Upper lobe of left lung (tissue), 6 donors: ENCODE measurements at regions not wholly inside any gene's neighbourhood (a gene's known extent, or its start where the extent isn't known, plus 50 kb on each side); places are given as distances from the start of the nearest gene placed in this dataset.
A peak's percentile ranks its signal among the peaks of the same experiment; 100 is the strongest.
"Not testable (repeated sequence)": the region's sequence is repeated elsewhere in the genome, so short reads cannot be mapped to it uniquely, and the experiment has no call there.

Experiments used
- ATAC-seq, 2 donors: fragments of 200-7000 bp; cut with Tn5 transposase; one replicate each; pipeline ENCODE4 v1.9.1; 2022; ENCODE audit warnings: mild to moderate bottlenecking in 2 of 2, moderate library complexity in 2 of 2; ENCODE audit not compliant: low FRiP score in 2 of 2
- DNase-seq, 2 donors: peaks; one replicate each; pipeline ENCODE4 v3.0.0-alpha.2; 2019 to 2020
- H3K27ac ChIP-seq, 4 donors: fragments of 200-600 bp; sonication (generic); one replicate each; pipeline ENCODE4 v1.5.1; 2016 to 2019
- H3K27me3 ChIP-seq, 4 donors: fragments of 200-600 bp; sonication (generic); one replicate each; pipeline ENCODE4 v1.5.1; 2017 to 2019
- H3K36me3 ChIP-seq, 4 donors: fragments of 200-600 bp; sonication (generic); one replicate each; pipeline ENCODE4 v1.5.1; 2016 to 2019
- H3K4me1 ChIP-seq, 4 donors: fragments of 200-600 bp; sonication (generic); one replicate each; pipeline ENCODE4 v1.5.1; 2018 to 2019
- H3K4me3 ChIP-seq, 4 donors: fragments of 200-600 bp; sonication (generic); one replicate each; pipeline ENCODE4 v1.5.1; 2017 to 2019; ENCODE audit warnings: mild to moderate bottlenecking in 2 of 4, moderate library complexity in 1 of 4
- H3K9me3 ChIP-seq, 4 donors: fragments of 200-600 bp; sonication (generic); one replicate each; pipeline ENCODE4 v1.5.1; 2018 to 2019
- EP300 ChIP-seq, 4 donors: sonication (generic); formaldehyde crosslinking; IDR thresholded peaks; one replicate each; pipeline ENCODE4 v1.5.1; 2017; ENCODE audit warnings: antibody characterized with exemption in 4 of 4, control low read depth in 2 of 4
- POLR2A ChIP-seq, 4 donors: fragments of 450-650 bp; IDR thresholded peaks; one replicate each; pipeline ENCODE4 v1.5.1; 2016 to 2017; ENCODE audit warnings: antibody characterized with exemption in 4 of 4, mild to moderate bottlenecking in 2 of 4
- POLR2AphosphoS5 ChIP-seq, 2 donors: sonication (generic); formaldehyde crosslinking; IDR thresholded peaks; one replicate each; pipeline ENCODE4 v1.5.1; 2017; ENCODE audit warnings: antibody characterized with exemption in 2 of 2
- WGBS, 2 donors: methylation state at CpG; one replicate each; pipeline ENCODE4 v1.1.5; 2017 to 2018; 5-methylcytosine and 5-hydroxymethylcytosine counted together
- TF ChIP-seq, protein P1 (sequence below), 6 experiments: fragments of 450-650 bp in 4 of 6; fragments of 200-600 bp in 2 of 6; sonication (generic) in 2 of 6; IDR thresholded peaks; one replicate each; pipeline ENCODE4 v1.5.1; 2016 to 2019; ENCODE audit warnings: antibody characterized with exemption in 6 of 6
- donor health status: DM: no; HTN: no; CAD: no; lungs with moderate emphysema.
- donor health status: DM: no; HTN: yes; CAD: no; lungs with severe emphysema.

- DNase-seq (no peak), ATAC-seq (no peak)
- TF ChIP-seq, protein P1, sequence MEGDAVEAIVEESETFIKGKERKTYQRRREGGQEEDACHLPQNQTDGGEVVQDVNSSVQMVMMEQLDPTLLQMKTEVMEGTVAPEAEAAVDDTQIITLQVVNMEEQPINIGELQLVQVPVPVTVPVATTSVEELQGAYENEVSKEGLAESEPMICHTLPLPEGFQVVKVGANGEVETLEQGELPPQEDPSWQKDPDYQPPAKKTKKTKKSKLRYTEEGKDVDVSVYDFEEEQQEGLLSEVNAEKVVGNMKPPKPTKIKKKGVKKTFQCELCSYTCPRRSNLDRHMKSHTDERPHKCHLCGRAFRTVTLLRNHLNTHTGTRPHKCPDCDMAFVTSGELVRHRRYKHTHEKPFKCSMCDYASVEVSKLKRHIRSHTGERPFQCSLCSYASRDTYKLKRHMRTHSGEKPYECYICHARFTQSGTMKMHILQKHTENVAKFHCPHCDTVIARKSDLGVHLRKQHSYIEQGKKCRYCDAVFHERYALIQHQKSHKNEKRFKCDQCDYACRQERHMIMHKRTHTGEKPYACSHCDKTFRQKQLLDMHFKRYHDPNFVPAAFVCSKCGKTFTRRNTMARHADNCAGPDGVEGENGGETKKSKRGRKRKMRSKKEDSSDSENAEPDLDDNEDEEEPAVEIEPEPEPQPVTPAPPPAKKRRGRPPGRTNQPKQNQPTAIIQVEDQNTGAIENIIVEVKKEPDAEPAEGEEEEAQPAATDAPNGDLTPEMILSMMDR (IDR thresholded peaks at IDR 0.05) = no peak
- no peak for TF ChIP-seq EP300 (IDR thresholded peaks at IDR 0.05)
- TF ChIP-seq POLR2AphosphoS5 (IDR thresholded peaks at IDR 0.05) = no peak
- TF ChIP-seq POLR2A (IDR thresholded peaks at IDR 0.05) = no peak
- Histone ChIP-seq H3K27ac (no peak overlapping the region), H3K36me3 (no peaks in the 10 kb centered on the region), H3K4me3 (no peak overlapping the region), H3K27me3 (no peaks in the 10 kb centered on the region), H3K4me1 (no peaks in the 10 kb centered on the region), H3K9me3 (no peaks in the 10 kb centered on the region)
- WGBS, 2 donors = 81 to 83% methylated on average over 6 of the region's 6 CpGs
Measured at GRCh38 chr20:39961637-39962244, 727.3 kb downstream of the MAFB start.

DNA sequence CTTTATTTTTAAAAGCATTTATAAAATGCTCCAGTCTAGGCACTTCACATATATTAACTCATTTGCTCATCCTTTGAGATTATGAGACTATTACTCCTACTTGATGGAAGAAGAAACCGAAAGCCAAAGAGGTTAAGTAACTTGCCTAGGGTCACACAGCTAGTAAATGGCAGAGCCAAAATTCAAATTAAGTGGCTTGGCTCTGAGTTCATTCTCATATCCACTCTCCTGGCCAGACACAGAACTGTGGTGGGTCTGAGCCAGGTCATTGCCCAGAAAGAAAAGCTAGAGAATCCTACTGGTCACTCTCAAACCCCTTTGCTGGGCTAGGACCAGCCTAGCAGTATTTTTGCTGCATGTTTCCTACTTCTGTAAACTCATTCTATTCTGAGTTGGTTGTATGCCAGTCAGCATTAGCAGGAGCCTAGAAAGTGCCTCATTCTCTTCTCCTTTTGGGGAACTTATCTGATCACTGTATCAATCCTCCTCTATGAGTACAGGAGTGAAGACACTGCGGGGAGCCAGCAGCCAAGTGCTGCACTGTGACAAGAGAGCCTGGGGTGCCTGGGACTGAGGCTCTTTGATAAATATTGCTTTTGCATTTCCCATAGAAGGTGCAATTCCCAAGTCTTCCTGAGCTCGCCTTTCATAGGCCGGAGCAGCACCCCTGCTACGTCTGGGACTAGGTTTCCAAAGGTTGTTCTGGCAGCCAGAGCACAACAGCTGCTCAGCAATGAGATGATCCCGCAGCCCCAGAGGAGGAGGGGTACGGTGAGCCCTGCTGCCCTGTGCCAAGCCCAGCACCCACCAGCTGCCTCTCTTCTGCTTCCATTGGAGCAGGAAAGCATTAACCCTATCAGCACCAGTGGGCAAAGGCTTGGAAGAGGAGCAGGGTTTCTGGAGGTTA lies 728.3 kb downstream of the MAFB start:
- Histone ChIP-seq H3K27me3 (no peaks in the 10 kb centered on the region), H3K27ac (no peak overlapping the region), H3K4me1 (no peaks in the 10 kb centered on the region), H3K9me3 (no peaks in the 10 kb centered on the region), H3K36me3 (no peaks in the 10 kb centered on the region), H3K4me3 (no peak overlapping the region)
- 46 to 58% methylated on average over 7 of the region's 7 CpGs for WGBS, 2 donors
- TF ChIP-seq POLR2A (IDR thresholded peaks at IDR 0.05) (no peak), POLR2AphosphoS5 (IDR thresholded peaks at IDR 0.05) (no peak), EP300 (IDR thresholded peaks at IDR 0.05) (no peak)
- TF ChIP-seq, protein P1 (IDR thresholded peaks at IDR 0.05) = no peak
- ATAC-seq (peak in 1 of 2 donors; percentile 65), DNase-seq (peak in 1 of 2 donors; percentile 42)

GRCh38 chr20:39957911-39958310 lies 731.1 kb downstream of the MAFB start:
- 94 to 97% methylated on average over 3 of the region's 3 CpGs for WGBS, 2 donors

DNA sequence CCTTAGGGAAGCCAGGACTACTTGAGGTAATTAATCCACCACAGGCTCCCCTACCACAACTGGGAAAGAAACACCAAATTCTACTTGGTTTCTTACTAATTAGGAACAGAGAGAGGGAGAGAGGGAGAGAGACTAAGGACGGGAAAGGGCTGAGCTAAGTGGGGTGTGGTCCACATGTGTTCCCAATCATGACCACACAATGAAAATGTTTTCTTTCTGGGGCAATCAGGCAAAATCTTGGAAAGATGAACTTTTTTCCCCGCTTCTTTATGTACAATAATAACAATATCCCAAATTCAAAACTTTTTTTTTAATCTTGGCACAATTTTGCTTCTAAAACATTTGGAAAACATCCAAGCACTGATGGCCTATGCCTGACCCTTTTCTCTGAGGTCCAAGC lies 734.4 kb downstream of the MAFB start:
- Histone ChIP-seq H3K27me3 (no peaks in the 10 kb centered on the region), H3K9me3 (no peaks in the 10 kb centered on the region), H3K27ac (no peak overlapping the region), H3K36me3 (no peaks in the 10 kb centered on the region), H3K4me1 (no peaks in the 10 kb centered on the region), H3K4me3 (no peak overlapping the region)
- TF ChIP-seq EP300 (IDR thresholded peaks at IDR 0.05) (no peak), POLR2A (IDR thresholded peaks at IDR 0.05) (no peak), POLR2AphosphoS5 (IDR thresholded peaks at IDR 0.05) (no peak)
- TF ChIP-seq, protein P1 (IDR thresholded peaks at IDR 0.05) = no peak
- ATAC-seq (peak in 1 of 2 donors; percentile 80), DNase-seq (no peak)
- 64 to 67% methylated on average over 2 of the region's 2 CpGs for WGBS, 2 donors

More at GRCh38 chr20:39957911-39958310, 731.1 kb downstream of the MAFB start:
- not testable (repeated sequence) for H3K4me3 ChIP-seq, DNase-seq, ATAC-seq, H3K27me3 ChIP-seq, H3K9me3 ChIP-seq, H3K27ac ChIP-seq, H3K36me3 ChIP-seq, H3K4me1 ChIP-seq

GRCh38 chr20:39946931-39947330 lies 742.1 kb downstream of the MAFB start:
- DNase-seq (no peak), ATAC-seq (no peak)
- WGBS, 2 donors = 63 to 72% methylated on average over 2 of the region's 2 CpGs
- TF ChIP-seq, protein P1 (IDR thresholded peaks at IDR 0.05) = no peak
- no peak overlapping the region for H3K27ac ChIP-seq
- H3K4me3 ChIP-seq = no peak overlapping the region
- H3K36me3 ChIP-seq = no peaks in the 10 kb centered on the region
- no peaks in the 10 kb centered on the region for H3K4me1 ChIP-seq
- no peaks in the 10 kb centered on the region for H3K27me3 ChIP-seq
- no peaks in the 10 kb centered on the region for H3K9me3 ChIP-seq
